AG10803 (cell line): ENCODE measurements at regions not wholly inside any gene's neighbourhood (a gene's known extent, or its start where the extent isn't known, plus 50 kb on each side); places are given as distances from the start of the nearest gene placed in this dataset.
"Not testable (repeated sequence)": the region's sequence is repeated elsewhere in the genome, so short reads cannot be mapped to it uniquely, and the experiment has no call there.

Experiments used
- DNase-seq: peaks from one replicate; pipeline ENCODE4 v3.0.0; 2010; ENCODE audit warnings: low read depth
- H3K4me3 ChIP-seq: 2 replicates; pipeline ENCODE4 v1.5.1; 2011; ENCODE audit warnings: mild to moderate bottlenecking, low read length, control low read depth

DNA sequence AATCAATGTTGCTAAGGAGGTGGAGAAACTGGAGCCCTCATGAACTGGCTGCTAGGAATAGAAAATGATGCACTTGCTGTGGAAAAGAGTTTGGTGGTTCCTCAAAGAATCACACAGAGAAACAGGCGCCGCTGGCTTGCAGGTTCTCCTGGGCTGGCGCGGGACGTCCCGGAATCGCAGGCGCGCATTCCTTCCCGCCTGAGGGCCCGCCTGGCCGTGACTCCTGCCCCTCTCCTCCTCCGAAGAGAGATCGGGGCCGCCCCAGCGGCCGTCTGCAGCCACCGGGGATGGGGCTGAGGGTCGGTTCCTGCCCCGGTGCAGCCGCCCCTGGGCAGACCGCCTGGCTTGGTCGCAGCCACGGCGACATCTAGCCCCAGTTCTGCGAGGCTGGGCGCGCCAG lies 284.4 kb downstream of the CWH43 start:
- not testable (repeated sequence) for DNase-seq, H3K4me3 ChIP-seq

GRCh38 chr4:49270912-49271311 lies 284.8 kb downstream of the CWH43 start:
- not testable (repeated sequence) for H3K4me3 ChIP-seq, DNase-seq

DNA sequence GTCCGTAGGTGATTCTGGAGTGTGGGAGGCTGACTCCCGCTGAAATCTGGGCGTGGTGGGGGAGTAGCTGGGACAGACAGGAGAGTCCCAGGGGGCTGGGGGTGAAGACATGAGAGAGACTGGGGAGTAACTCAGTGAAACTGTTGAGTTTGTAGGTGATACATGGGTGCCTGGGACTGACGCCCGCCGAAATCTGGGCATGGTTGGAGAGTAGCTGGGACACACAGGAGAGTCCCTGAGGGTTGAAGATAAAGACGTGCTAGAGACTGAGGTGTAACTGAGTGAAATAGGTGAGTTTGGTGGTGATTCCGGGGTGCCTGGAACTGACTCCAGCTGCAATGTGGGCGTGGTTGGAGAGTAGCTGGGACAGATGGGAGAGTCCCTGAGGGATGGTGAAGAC lies 299.8 kb downstream of the CWH43 start:
- H3K4me3 ChIP-seq, DNase-seq: not testable (repeated sequence)

DNA sequence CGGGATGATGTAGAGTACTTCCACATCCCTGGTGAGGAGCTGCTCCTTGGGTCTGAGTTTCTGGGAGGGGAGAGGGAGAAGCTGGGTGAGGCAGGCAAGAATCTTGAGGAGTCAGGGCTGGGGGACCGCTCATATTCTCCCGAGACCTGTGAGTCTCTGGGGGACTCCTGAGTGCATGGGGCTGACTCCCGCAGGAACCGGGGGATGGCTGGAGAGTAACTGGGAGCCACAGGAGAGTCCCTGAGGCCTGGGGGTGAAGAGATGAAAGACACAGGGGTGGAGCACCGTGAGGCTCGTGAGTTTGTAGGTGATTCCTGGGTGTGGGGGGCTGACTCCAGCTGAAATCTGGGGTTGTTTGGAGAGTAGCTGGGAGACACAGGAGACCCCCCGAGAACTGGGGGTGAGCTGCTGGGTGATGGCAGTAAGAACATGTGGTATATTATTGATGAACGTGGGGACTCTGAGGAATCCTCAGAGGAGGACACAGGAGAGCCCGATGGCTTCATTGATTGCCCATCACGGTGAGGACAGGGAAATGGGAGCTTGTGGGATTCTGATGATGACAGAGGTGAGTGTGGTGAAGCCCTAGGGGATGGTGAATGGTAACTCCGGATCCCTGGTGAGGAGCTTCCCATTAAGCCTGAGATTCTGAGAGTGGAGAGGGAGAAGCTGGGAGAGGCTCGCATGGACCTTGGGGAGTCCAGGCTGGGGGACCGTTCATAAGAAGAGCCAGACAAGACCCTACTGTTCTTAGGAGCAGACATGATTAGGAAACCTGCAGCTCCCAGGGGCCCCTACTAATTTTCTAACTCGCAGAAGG lies 301.1 kb downstream of the CWH43 start:
- DNase-seq, H3K4me3 ChIP-seq: not testable (repeated sequence)

DNA sequence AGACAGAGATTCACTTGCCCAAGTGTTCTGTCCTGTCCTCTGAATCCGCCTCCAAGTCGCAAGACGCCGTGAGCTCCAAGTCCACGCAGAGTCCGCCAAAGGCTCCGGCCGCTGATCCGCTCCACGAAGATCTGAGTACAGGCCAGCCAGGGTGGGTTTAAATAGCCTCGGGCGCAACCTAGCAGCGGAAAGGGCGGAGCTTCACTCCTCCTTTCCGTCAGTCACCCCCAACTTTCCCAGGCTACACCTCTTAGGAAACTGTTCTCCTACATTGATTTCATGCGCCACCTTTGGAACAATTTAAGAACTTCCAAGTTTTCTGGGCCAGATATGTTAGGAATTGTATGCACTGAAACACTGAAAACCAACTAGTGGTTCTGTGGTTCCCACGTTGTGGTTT lies 301.8 kb downstream of the CWH43 start:
- H3K4me3 ChIP-seq, DNase-seq: not testable (repeated sequence)

- not testable (repeated sequence) for DNase-seq, H3K4me3 ChIP-seq
Measured at GRCh38 chr4:49288796-49289195, 302.7 kb downstream of the CWH43 start.

- not testable (repeated sequence) for DNase-seq, H3K4me3 ChIP-seq
Measured at GRCh38 chr4:49314815-49315214, 328.7 kb downstream of the CWH43 start.

- H3K4me3 ChIP-seq, DNase-seq: not testable (repeated sequence)
Measured at GRCh38 chr4:49320725-49321410, 334.8 kb downstream of the CWH43 start.

- not testable (repeated sequence) for DNase-seq
Measured at GRCh38 chr4:49321511-49322300, 335.6 kb downstream of the CWH43 start.

GRCh38 chr4:49322610-49323572 lies 336.8 kb downstream of the CWH43 start:
- DNase-seq, H3K4me3 ChIP-seq: not testable (repeated sequence)

More at GRCh38 chr4:49321511-49322300, 335.6 kb downstream of the CWH43 start:
- not testable (repeated sequence) for H3K4me3 ChIP-seq

GRCh38 chr4:49323573-49323940 lies 337.5 kb downstream of the CWH43 start:
- not testable (repeated sequence) for DNase-seq, H3K4me3 ChIP-seq
